H9 (cell line): ENCODE measurements at regions not wholly inside any gene's neighbourhood (a gene's known extent, or its start where the extent isn't known, plus 50 kb on each side); places are given as distances from the start of the nearest gene placed in this dataset.

Experiments used
- DNase-seq: peaks from one replicate; pipeline ENCODE4 v3.0.0-alpha.2; 2017
- H2AFZ ChIP-seq: one replicate; pipeline ENCODE4 v1.6.1; 2013; ENCODE audit warnings: mild to moderate bottlenecking, low read length, control low read depth, moderate library complexity
- H2AK5ac ChIP-seq: 2 replicates; pipeline ENCODE4 v1.6.1; 2013; ENCODE audit warnings: low read length, control low read depth, mixed read lengths; ENCODE audit not compliant: insufficient read length
- H2BK120ac ChIP-seq: one replicate; pipeline ENCODE4 v1.6.1; 2013; ENCODE audit warnings: low read depth, mild to moderate bottlenecking, low read length, control low read depth, inconsistent platforms; ENCODE audit not compliant: poor library complexity, severe bottlenecking
- H2BK12ac ChIP-seq: 2 replicates; pipeline ENCODE4 v1.6.1; 2013; ENCODE audit warnings: low read length, control low read depth, mixed read lengths, low read depth; ENCODE audit not compliant: insufficient read length
- H2BK15ac ChIP-seq: 2 replicates; pipeline ENCODE4 v1.6.1; 2013; ENCODE audit warnings: low read depth, low read length, control low read depth
- H2BK20ac ChIP-seq: one replicate; pipeline ENCODE4 v1.6.1; 2013; ENCODE audit warnings: low read depth, mild to moderate bottlenecking, low read length, control low read depth, inconsistent platforms; ENCODE audit not compliant: poor library complexity, severe bottlenecking
- H2BK5ac ChIP-seq: 2 replicates; pipeline ENCODE4 v1.6.1; 2013; ENCODE audit warnings: low read length, control low read depth, mixed read lengths; ENCODE audit not compliant: insufficient read length
- H3K14ac ChIP-seq: 2 replicates; pipeline ENCODE4 v1.6.1; 2013; ENCODE audit warnings: low read length, control low read depth; ENCODE audit not compliant: insufficient read depth
- H3K18ac ChIP-seq: 2 replicates; pipeline ENCODE4 v1.6.1; 2013; ENCODE audit warnings: low read depth, mild to moderate bottlenecking, mixed read lengths, low read length, control low read depth; ENCODE audit not compliant: insufficient read length
- H3K23ac ChIP-seq: 2 replicates; pipeline ENCODE4 v1.6.1; 2013; ENCODE audit warnings: low read length, control low read depth, mixed read lengths, low read depth; ENCODE audit not compliant: insufficient read length
- H3K23me2 ChIP-seq: 2 replicates; pipeline ENCODE4 v1.6.1; 2013; ENCODE audit warnings: low read depth, mild to moderate bottlenecking, mixed read lengths, low read length, control low read depth; ENCODE audit not compliant: insufficient read length, poor library complexity, severe bottlenecking
- H3K27ac ChIP-seq: 2 replicates; pipeline ENCODE4 v1.5.1; 2013; ENCODE audit warnings: low read length, control low read depth, mixed read lengths, low read depth; ENCODE audit not compliant: insufficient read length
- H3K27me3 ChIP-seq: 2 replicates; pipeline ENCODE4 v1.6.1; 2013; ENCODE audit warnings: low read length, control low read depth, inconsistent platforms; ENCODE audit not compliant: insufficient read depth
- H3K4ac ChIP-seq: 2 replicates; pipeline ENCODE4 v1.6.1; 2013; ENCODE audit warnings: low read depth, mild to moderate bottlenecking, control low read depth, inconsistent platforms, low read length, moderate library complexity
- H3K4me1 ChIP-seq: 2 replicates; pipeline ENCODE4 v1.6.1; 2013; ENCODE audit warnings: low read length, control low read depth, inconsistent platforms; ENCODE audit not compliant: insufficient read depth
- H3K4me2 ChIP-seq: 2 replicates; pipeline ENCODE4 v1.6.1; 2013; ENCODE audit warnings: low read length, control low read depth, mixed read lengths; ENCODE audit not compliant: insufficient read length, insufficient read depth
- H3K56ac ChIP-seq: 2 replicates; pipeline ENCODE4 v1.6.1; 2013; ENCODE audit warnings: low read depth, mild to moderate bottlenecking, mixed read lengths, low read length, control low read depth; ENCODE audit not compliant: insufficient read length
- H3K79me1 ChIP-seq: 2 replicates; pipeline ENCODE4 v1.6.1; 2013; ENCODE audit warnings: low read depth, mild to moderate bottlenecking, moderate library complexity, low read length, control low read depth, inconsistent platforms; ENCODE audit not compliant: insufficient read depth, poor library complexity, severe bottlenecking
- H3K79me2 ChIP-seq: 2 replicates; pipeline ENCODE4 v1.6.1; 2013; ENCODE audit warnings: low read length, control low read depth, inconsistent platforms; ENCODE audit not compliant: insufficient read depth
- H3K9ac ChIP-seq: 2 replicates; pipeline ENCODE4 v1.6.1; 2013; ENCODE audit warnings: low read length, control low read depth, mixed read lengths; ENCODE audit not compliant: insufficient read length; ENCODE audit errors: extremely low read depth
- H3K9me3 ChIP-seq: one replicate; pipeline ENCODE4 v1.6.1; 2013; ENCODE audit warnings: low read depth, low read length, inconsistent platforms; ENCODE audit not compliant: control insufficient read depth
- H3T11ph ChIP-seq: one replicate; pipeline ENCODE4 v1.6.1; 2013; ENCODE audit warnings: mild to moderate bottlenecking, low read length, control low read depth, inconsistent platforms
- H4K20me1 ChIP-seq: one replicate; pipeline ENCODE4 v1.6.1; 2013; ENCODE audit not compliant: control insufficient read depth, insufficient read length, insufficient read depth
- H4K5ac ChIP-seq: 2 replicates; pipeline ENCODE4 v1.6.1; 2013; ENCODE audit warnings: low read depth, mild to moderate bottlenecking, mixed read lengths, low read length, control low read depth; ENCODE audit not compliant: insufficient read length
- H4K8ac ChIP-seq: replicated peaks from 2 replicates; pipeline ENCODE4 v1.6.1; 2013; ENCODE audit warnings: low read length, control low read depth, mixed read lengths, low read depth; ENCODE audit not compliant: insufficient read length
- H4K91ac ChIP-seq: 2 replicates; pipeline ENCODE4 v1.6.1; 2013; ENCODE audit warnings: low read depth, mild to moderate bottlenecking, moderate library complexity, mixed read lengths, low read length, control low read depth; ENCODE audit not compliant: insufficient read length
- H3K27ac Mint-ChIP-seq, 3 experiments: 2 replicates in 2 of 3; 3 replicates in 1 of 3; pipeline ENCODE4 v1.8.0; 2020 to 2021; ENCODE audit warnings: mixed read lengths in 3 of 3, mild to moderate bottlenecking in 1 of 3, moderate library complexity in 1 of 3
- H3K27me3 Mint-ChIP-seq: 2 replicates; pipeline ENCODE4 v1.8.0; 2021; ENCODE audit warnings: low read depth, mild to moderate bottlenecking, moderate library complexity, mixed read lengths
- H3K36me3 Mint-ChIP-seq, 3 experiments: 2 replicates in 2 of 3; 3 replicates in 1 of 3; pipeline ENCODE4 v1.8.0; 2020 to 2021; ENCODE audit warnings: low read depth in 3 of 3, mixed read lengths in 3 of 3; ENCODE audit not compliant: insufficient read depth in 1 of 3
- H3K4me1 Mint-ChIP-seq, 2 experiments: 2 replicates each; pipeline ENCODE4 v1.8.0; 2020; ENCODE audit warnings: mixed read lengths in 2 of 2
- H3K4me3 Mint-ChIP-seq, 2 experiments: 2 replicates in 1 of 2; 3 replicates in 1 of 2; pipeline ENCODE4 v1.8.0; 2020 to 2021; ENCODE audit warnings: mild to moderate bottlenecking in 2 of 2, mixed read lengths in 2 of 2, moderate library complexity in 1 of 2
- H3K9me3 Mint-ChIP-seq, 2 experiments: 2 replicates in 1 of 2; 3 replicates in 1 of 2; pipeline ENCODE4 v1.8.0; 2020; ENCODE audit warnings: mild to moderate bottlenecking in 2 of 2, mixed read lengths in 2 of 2, moderate library complexity in 1 of 2
- CTCF ChIP-seq: fragments of 200-600 bp; sonication (generic); conservative IDR thresholded peaks from 3 replicates; pipeline ENCODE4 v1.8.0; 2021; ENCODE audit warnings: antibody characterized with exemption, mild to moderate bottlenecking
- WGBS: extraction: QIAGEN DNeasy Blood & Tissue Kit; methylation state at CpG from one replicate; pipeline ENCODE4 v1.1.7; 2013; ENCODE audit warnings: missing lambda C conversion rate, low lambda C conversion rate, mixed read lengths; ENCODE audit not compliant: insufficient read length; ENCODE audit errors: extremely low coverage; 5-methylcytosine and 5-hydroxymethylcytosine counted together

- no peak overlapping the region for H4K91ac ChIP-seq
- DNase-seq = no peak
- no peaks in the 10 kb centered on the region; a peak in 1 of 7 replicates for H3K36me3 Mint-ChIP-seq
- H3K18ac ChIP-seq = no peak overlapping the region
- H3K4me3 Mint-ChIP-seq = no peak overlapping the region
- H2BK20ac ChIP-seq = no peak overlapping the region
- no peak overlapping the region for H2BK5ac ChIP-seq
- no peak overlapping the region for H2AFZ ChIP-seq
- no peak overlapping the region for H4K5ac ChIP-seq
- H3K23ac ChIP-seq = no peak overlapping the region
- H3K9me3 Mint-ChIP-seq = peaks cover 0 to 2% of the 10 kb centered on the region in 2 experiments; a peak in 1 of 5 replicates
- no peak overlapping the region for H2BK120ac ChIP-seq
- H3K4me1 ChIP-seq = no peaks in the 10 kb centered on the region
- no peaks in the 10 kb centered on the region; the same call in 1 of the 2 replicates for H3K27me3 Mint-ChIP-seq
- H3K4ac ChIP-seq = no peak overlapping the region
- H3K27me3 ChIP-seq = no peaks in the 10 kb centered on the region
- no peaks in the 10 kb centered on the region for H3K79me1 ChIP-seq
- H3K23me2 ChIP-seq = no peaks in the 10 kb centered on the region
- no peak overlapping the region for H3K56ac ChIP-seq
- no peak overlapping the region for H3K27ac ChIP-seq
- no peak overlapping the region for H3T11ph ChIP-seq
- no peak overlapping the region for H2AK5ac ChIP-seq
- no peaks in the 10 kb centered on the region for H3K4me1 Mint-ChIP-seq
- no peaks in the 10 kb centered on the region for H4K20me1 ChIP-seq
- TF ChIP-seq CTCF = no peak
- H3K9me3 ChIP-seq = no peaks in the 10 kb centered on the region
- no peak overlapping the region for H2BK15ac ChIP-seq
- WGBS = no CpG with 5 or more reads among the region's 1 CpG
- no peak overlapping the region for H3K27ac Mint-ChIP-seq
- no peak overlapping the region for H3K4me2 ChIP-seq
- no peaks in the 10 kb centered on the region for H3K79me2 ChIP-seq
- H3K14ac ChIP-seq = no peak overlapping the region
- H3K9ac ChIP-seq = no peak overlapping the region
- H2BK12ac ChIP-seq = no peak overlapping the region
- no peak overlapping the region for H4K8ac ChIP-seq
Measured at GRCh38 chr10:61338146-61338545, 115.0 kb downstream of the TMEM26 start.
